NCI-H1436 (cell line): ENCODE measurements at regions not wholly inside any gene's neighbourhood (a gene's known extent, or its start where the extent isn't known, plus 50 kb on each side); places are given as distances from the start of the nearest gene placed in this dataset.

Experiments used
- DNase-seq: peaks from one replicate; lab custom pipeline; 2025; lab: John Stamatoyannopoulos, UW

GRCh38 chrX:38991656-38992440 lies 190.6 kb downstream of the MID1IP1 start:
- DNase-seq, result no peak

DNA sequence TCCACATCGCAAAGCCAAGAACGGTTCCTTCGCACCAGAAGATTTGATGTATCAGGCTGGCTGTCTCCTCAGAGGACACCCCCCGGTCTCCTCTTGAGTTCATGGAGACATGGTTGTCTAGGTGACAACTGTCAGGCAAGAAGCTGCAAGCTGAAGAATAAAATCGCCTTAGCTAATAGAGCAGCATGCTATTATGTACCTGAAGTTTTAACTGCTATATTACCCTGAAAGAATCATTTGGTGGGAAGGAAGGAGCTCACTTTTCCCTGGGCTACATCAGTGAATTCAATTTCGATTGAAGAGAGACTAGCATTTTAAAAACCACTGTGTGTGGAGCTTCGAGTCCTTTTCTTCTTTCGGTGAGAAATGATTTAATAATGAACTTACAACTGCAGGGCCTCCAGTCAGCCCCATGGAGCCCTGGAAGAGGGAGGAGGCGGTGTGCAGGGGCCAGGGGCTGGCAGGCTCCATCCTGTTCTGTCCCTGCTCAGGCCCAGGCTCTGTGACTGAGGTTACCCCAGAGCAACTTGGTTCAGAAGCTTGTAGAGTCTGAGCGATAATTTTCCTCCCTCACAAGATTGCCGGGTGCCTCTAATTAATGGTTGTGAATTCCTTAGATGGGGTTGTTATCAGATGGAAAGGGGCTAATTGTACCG lies 191.3 kb downstream of the MID1IP1 start:
- DNase-seq, result no peak

GRCh38 chrX:38993500-38993899 lies 192.2 kb downstream of the MID1IP1 start:
- no peak for DNase-seq

GRCh38 chrX:38999099-38999498 lies 197.8 kb downstream of the MID1IP1 start:
- no peak for DNase-seq

- no peak for DNase-seq
Observed at GRCh38 chrX:38999967-39000745, 198.9 kb downstream of the MID1IP1 start.

GRCh38 chrX:39000802-39001201 lies 199.5 kb downstream of the MID1IP1 start:
- DNase-seq, result no peak

GRCh38 chrX:39002466-39002865 lies 201.2 kb downstream of the MID1IP1 start:
- DNase-seq, result no peak

GRCh38 chrX:39008549-39008948 lies 207.3 kb downstream of the MID1IP1 start:
- DNase-seq, result no peak

- no peak for DNase-seq
Observed at GRCh38 chrX:39011454-39012221, 210.4 kb downstream of the MID1IP1 start.

DNA sequence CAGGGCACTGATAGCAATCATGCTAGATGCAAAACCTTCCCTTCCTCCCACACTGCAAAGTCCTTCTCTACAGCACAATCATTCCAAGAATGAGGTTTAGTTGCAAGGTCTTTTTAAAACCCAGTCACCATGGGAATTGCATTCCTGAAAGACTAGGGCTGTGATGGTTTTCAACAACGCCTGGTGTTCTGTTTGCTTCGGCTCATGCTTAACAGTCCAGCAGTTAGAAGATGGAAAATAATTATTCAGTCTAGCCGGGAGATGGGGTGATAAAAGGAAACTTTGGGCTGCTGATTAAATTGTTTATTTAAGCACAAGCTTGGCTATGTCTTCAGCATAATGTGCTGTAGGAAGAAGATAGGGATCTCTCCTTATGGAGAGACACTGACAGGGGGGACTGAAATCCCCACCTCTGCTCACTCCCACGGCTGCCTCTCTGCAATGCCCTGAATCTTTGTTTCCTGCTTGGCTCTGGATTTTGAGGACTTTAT lies 211.4 kb downstream of the MID1IP1 start:
- no peak for DNase-seq

DNA sequence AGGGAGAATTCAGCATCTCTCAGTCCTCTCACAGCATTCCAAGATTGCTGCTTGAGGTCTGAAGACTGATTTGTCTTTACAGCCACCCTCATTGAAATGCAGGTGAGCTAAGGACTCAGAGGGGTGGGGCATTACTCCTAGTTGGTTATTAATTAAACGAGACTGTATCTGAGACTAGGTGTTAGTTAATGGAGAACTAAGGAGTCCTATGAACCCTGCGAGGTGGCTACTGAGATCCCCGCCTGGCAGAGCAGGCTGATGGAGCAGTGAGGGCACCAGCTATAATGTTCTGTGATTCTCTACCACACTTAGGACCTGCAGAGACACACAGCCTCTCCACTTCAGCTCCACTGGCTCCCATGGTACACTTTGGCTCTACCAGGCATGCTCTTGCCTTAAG lies 215.3 kb downstream of the MID1IP1 start:
- DNase-seq, result no peak

GRCh38 chrX:39017077-39017476 lies 215.8 kb downstream of the MID1IP1 start:
- no peak for DNase-seq

GRCh38 chrX:39017716-39018115 lies 216.5 kb downstream of the MID1IP1 start:
- DNase-seq, result no peak

GRCh38 chrX:39018541-39018940 lies 217.3 kb downstream of the MID1IP1 start:
- no peak for DNase-seq

DNA sequence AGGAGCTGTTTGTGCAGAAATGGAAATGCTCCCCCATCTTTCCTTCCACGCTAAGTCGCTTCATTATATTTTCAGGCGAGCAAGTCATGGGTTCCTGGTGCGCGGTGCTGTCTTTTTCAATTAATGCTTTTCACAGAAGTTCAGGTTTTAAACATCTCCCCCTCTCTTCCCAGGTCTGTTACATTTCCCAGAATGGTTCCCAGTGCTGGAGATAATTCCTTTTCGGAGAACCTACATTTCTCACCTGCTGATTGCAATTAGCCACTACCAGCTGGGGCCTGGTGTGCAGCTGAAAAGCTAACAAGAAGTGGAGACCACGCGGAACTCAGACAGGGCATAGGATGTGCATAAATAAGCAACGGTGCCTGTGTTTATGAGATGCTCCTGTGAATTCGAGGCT lies 217.8 kb downstream of the MID1IP1 start:
- no peak for DNase-seq

DNA sequence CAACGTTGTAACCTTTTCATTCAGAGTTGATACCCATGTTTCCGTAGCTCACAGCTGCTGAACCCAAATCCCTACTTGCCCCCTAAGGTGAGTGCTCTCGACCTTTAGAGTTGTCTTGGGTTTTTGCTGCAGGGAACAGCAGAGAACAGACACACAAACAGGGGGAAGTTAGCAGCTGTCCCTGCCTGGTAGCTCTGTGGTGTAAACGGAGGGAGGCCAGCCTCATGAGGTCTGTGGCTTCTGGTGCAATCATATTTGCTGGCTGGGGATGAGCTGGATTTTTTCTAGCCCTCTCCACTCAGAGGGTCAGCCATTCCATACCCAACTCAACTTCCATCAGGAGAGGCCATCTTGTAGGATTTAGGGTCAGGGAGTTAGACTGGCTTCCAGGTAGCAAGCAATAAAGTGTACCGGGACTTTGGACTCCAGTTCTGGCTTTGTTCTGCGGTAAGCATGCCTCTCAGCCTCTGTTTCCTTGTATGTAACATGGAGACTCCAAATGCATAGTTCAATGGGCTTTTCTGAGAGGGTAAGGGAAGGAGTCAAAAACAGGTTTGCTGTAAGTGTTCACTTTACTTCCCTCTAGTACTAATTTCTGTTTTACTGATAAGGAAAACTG lies 218.9 kb downstream of the MID1IP1 start:
- no peak for DNase-seq

GRCh38 chrX:39022106-39022505 lies 220.8 kb downstream of the MID1IP1 start:
- DNase-seq, result no peak

- no peak for DNase-seq
Observed at GRCh38 chrX:39029221-39029620, 228.0 kb downstream of the MID1IP1 start.

DNA sequence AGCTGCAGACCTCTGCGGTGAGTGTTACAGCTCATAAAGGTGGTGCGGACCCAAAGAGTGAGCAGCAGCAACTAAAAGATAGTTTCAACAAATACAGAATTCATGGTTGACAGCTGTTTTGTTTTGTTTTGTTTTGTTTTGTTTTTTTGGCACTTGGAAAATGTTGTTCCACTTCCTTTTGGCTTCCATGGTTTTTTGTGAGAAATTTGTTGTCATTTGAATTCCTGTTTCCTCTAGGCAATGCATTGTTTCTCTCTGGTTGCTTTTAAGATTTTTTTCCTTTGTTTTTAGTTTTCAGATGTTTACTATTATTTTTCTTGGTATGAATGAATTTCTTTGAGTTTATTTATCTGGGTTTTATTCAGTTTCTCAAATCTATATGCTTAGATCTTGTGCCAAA lies 229.4 kb downstream of the MID1IP1 start:
- no peak for DNase-seq

- no peak for DNase-seq
Observed at GRCh38 chrX:39039890-39040289, 238.6 kb downstream of the MID1IP1 start.

DNA sequence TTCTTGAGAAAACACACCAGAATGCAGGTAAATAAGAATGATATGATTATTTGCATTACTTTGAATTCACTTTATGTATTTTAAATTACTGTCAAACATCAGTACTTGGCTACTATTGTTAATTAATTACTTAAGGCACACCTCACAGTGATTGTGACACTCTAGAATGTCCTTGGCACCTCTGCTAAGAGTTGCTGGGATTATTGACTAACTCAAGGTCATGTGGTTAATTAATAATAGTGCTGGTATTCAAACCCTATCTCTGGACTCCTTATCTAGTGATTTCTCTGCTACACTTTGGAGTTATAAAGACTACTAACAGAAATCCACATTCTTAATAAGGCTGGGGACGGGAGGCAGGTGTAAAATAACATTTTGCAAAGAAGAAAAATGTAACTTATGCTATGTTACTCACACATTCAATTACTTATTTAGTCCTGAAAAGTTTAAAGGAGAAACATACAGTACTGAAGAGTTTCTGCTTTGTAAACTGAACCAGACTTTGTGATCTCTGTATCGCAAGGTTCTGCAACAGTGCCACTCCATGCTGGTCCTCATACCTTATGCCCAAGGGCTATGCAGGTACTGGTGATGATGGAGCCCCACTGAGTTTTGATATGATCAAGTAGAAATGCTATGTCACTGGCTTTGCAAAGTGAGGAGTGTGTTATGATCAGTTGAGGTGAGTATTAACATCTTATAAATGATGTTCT lies 242.7 kb downstream of the MID1IP1 start:
- DNase-seq, result no peak
